SW 1271 (cell line): ENCODE measurements at regions not wholly inside any gene's neighbourhood (a gene's known extent, or its start where the extent isn't known, plus 50 kb on each side); places are given as distances from the start of the nearest gene placed in this dataset.
"Not testable (repeated sequence)": the region's sequence is repeated elsewhere in the genome, so short reads cannot be mapped to it uniquely, and the experiment has no call there.

Source experiments
- DNase-seq, 2 experiments: peaks; one replicate each; lab custom pipeline; 2025; lab: John Stamatoyannopoulos, UW

GRCh38 chr1:221025956-221026355, 146.7 kb downstream of the HLX start:
- DNase-seq, result no peak

GRCh38 chr1:221029981-221030649, 150.9 kb downstream of the HLX start:
- DNase-seq, result no peak

DNA sequence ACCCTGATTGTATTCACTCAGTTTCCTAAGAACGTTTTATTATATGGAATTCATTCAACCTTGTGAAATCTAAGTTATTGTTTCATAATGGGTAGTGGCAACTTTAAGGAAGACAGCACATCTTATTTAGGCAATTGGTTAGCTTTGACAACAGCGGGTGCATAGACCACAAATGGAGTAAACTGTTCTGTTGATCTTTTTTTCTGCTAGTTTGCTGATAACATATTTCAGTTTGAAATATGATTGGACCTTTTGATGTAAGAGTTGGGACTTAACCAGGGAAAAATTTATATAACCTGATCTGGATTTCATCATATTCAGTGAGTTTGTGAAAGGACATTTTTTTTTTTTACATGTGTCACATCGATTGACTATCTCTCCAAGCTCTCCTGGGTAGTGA, 151.7 kb downstream of the HLX start:
- no peak for DNase-seq

GRCh38 chr1:221031458-221032203, 152.4 kb downstream of the HLX start:
- DNase-seq, result no peak

GRCh38 chr1:221032204-221032585, 153.0 kb downstream of the HLX start:
- DNase-seq, result no peak

GRCh38 chr1:221032637-221033280, 153.5 kb downstream of the HLX start:
- no peak for DNase-seq

DNA sequence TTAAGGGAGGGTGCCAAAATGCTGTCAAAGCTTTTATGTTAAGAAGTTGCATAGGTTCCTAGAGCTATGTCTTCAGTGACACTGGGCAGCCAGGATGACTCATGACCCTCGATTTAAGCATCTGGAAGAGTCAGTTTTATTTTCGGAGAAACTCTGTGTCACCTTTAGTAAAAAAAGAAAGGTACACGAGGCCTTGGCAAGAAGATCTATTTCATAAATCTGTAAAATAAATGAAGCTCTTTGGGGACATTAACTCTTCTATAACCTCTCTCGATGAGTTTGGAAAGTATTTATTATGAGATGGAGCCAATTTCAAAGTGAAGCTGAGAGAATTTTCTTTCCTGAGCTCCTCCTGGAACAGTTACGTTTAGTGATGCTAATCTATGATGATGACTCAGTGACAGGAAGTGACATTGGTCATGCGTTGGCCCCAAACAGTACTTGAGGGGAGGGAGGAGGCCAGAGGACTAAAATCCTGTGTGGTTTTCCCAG, 156.5 kb downstream of the HLX start:
- peak; percentile 3 to 71 for DNase-seq

DNA sequence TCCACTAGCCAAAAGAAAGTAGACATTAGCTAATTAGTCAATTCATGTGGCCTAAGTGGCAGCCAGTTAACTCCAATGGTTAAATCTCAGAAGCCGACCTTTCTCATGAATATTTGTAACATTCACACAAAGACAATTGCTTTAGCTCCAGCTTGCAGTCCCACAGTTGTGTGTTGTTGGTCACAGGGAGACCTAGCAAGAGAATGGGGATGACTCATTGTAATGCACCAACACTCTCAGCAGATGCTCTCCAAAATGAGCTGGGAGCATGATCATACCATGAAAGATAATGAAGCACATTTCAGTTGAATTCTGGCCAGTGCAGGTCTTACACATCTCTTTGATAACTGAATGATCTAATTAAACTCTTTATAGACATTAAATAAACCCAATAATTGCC, 160.4 kb downstream of the HLX start:
- DNase-seq, result no peak

DNA sequence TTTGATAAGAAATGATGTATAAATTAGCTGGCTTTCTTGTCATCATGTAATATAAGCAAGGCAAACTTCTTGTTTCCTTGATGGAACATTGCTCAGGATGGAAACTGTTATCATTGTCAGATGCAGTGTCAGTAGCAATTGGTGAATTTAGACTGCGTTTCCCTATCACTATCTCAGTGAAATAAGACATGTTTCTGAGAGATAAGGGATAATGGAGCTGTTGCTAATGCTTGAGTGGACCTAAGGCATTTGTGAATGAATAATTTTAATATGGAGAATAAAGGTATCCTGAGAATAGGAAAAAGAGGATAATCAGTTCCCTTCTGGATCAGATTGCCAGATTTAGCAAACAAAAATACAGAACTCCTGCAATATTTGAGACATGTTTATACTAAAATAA, 160.9 kb downstream of the HLX start:
- no peak for DNase-seq

GRCh38 chr1:221040691-221041285, 161.5 kb downstream of the HLX start:
- DNase-seq, result no peak

- DNase-seq, result no peak
These were observed 165.3 kb downstream of the HLX start for GRCh38 chr1:221044538-221044937.

DNA sequence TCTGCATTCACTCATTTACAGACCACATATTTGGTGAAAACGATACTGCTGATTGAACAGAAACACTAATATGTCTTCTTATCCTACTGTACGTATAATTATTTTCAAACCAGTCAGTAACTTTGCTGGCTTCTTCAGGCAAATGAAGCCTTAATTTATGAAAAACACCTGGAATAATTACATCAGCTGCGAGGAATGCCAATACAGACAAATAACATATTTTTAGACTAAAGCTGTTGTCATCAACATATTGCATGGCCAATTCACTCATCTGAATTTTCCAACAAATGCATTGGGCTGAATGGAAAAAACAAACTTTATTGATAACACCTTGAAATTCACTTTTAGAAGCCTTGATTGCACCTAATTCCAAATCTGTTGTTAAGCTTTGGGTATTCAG, 165.9 kb downstream of the HLX start:
- no peak for DNase-seq

GRCh38 chr1:221045842-221046831, 166.9 kb downstream of the HLX start:
- DNase-seq, result no peak

DNA sequence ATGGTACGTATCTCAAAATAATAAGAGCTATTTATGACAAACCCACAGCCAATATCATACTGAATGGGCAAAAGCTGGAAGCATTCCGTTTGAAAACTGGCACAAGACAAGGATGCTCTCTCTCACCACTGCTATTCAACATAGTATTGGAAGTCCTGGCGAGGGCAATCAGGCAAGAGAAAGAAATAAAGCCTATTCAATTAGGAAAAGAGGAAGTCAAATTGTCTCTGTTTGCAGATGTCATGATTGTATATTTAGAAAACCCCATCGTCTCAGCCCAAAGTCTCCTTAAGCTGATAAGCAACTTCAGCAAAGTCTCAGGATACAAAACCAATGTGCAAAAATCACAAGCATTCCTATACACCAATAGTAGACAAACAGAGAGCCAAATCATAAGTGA, 172.1 kb downstream of the HLX start:
- not testable (repeated sequence) for DNase-seq

DNA sequence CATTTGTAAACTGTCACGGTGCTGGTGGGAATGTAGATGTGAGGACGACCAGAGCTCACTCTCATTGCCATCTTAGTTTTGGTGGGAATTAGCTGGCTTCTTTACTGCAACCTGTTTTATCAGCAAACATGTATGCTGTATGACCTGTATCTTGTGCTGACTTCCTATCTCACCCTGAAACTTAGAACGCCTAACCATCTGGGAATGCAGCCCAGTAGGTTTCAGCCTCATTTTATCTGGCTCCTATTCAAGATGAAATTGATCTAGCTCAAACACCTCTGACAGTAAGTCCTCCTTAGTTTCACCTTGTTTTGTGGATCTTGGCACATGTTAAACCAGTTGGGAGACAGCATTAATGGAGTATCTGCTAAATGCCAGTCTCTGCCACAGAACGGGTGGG, 174.6 kb downstream of the HLX start:
- DNase-seq, result no peak

- no peak for DNase-seq
These were observed 180.3 kb downstream of the HLX start for GRCh38 chr1:221059506-221059905.

DNA sequence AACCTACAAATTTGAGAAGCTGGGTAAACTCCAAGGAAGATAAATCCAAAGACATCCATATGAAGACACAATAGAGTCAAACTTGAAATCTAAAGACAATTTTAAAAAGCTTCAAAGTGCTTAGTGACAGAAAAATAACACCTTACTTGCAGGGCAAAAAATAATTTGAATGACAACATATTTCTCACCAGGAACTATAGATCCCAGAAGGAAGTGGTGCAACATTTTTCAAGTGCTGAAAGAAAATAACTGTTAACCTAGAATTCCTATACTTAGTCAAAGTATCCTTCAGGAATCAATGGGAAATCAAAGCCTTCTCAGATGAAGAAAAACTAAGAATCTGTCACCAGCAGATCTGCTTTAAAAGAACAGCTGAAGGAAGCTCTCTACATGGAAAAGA, 184.4 kb downstream of the HLX start:
- no peak for DNase-seq

DNA sequence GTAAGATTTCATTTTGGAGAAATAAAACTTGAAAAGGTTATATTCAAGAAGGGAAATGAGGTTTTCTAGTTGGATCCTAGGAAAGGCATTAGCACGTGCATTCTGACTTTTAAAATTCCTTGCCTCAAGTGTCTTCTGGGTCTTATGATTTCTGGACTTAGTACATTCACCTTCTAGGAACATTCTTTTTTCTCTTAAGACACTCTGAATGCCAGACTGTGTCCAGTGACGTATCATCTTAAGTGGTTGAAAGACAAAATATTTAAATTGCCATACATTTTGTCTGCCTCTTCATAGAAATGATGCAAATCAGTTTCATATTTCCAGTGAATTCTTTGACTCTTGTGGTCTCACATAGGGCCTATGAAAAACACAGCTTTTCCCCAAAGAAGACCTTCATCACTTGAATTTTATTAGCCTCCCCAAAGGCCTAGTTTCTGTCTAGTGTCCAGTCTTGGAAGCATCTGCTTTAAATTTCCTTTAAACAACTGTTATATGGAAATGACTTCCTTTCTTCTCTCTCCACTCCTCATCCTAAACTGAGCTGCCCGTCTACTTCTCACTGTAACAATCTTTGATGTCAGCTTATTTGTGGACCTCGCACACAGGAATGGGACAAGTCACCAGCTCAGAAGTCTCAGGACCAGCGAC, 187.2 kb downstream of the HLX start:
- no peak for DNase-seq

- no peak for DNase-seq
These were observed 188.5 kb downstream of the HLX start for GRCh38 chr1:221067721-221068120.

GRCh38 chr1:221069178-221069903, 190.1 kb downstream of the HLX start:
- DNase-seq, result no peak
